NCI-H2196 treated with DMSO at 0.1 percent for 48 hours (cell line): ENCODE measurements at regions not wholly inside any gene's neighbourhood (a gene's known extent, or its start where the extent isn't known, plus 50 kb on each side); places are given as distances from the start of the nearest gene placed in this dataset.
"Not testable (repeated sequence)": the region's sequence is repeated elsewhere in the genome, so short reads cannot be mapped to it uniquely, and the experiment has no call there.

Experiments
- DNase-seq: peaks from one replicate; lab custom pipeline; 2025; ENCODE audit not compliant: unreplicated experiment; lab: John Stamatoyannopoulos, UW

DNA sequence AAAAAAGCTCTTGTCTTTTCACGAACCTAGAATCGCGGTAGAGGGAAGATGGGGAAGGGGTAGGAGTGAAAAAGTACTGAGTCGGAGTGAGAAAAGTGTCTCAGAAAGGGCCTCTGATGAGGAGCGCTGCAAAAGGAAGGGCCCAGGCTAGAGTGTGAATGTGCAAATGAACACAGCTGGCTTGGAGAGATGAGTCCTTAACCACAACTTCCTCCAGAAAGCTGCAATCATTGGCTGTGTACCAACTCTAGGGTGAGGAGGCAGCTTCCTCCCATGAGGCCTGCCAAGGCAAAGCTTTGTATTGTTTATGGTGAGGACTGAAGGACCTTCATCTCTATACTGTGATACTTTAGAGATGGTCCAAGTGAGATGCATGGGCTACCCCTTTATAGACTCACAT lies 566.9 kb upstream of the ANO5 start:
- DNase-seq, result no peak

GRCh38 chr11:21628641-21629040 lies 564.2 kb upstream of the ANO5 start:
- no peak for DNase-seq

DNA sequence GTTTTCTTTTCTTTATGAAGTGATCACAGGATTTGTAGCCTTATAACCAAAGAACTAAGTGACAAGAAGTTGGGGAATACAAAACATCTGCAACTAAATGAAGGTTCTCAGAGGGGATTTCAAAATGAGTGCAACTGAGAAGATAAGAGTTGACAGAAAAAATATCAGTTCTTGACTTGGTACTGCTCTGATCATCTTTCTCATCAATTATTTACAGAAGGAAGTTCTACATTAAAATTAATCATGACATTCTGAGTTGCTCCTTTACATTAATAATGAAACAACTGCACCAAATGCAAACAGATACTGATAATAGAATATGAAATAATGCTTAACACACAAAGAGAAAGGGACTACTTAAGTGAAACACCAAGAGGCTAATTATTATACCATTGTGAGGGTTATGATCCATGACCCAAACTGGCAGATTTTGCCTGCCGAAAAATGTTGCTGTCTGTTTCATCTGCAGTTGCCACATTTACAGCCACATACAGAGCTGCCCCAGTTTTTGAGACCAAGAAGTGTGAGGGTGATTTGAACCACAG lies 561.9 kb upstream of the ANO5 start:
- DNase-seq, result no peak

GRCh38 chr11:21631991-21632390 lies 560.9 kb upstream of the ANO5 start:
- no peak for DNase-seq

DNA sequence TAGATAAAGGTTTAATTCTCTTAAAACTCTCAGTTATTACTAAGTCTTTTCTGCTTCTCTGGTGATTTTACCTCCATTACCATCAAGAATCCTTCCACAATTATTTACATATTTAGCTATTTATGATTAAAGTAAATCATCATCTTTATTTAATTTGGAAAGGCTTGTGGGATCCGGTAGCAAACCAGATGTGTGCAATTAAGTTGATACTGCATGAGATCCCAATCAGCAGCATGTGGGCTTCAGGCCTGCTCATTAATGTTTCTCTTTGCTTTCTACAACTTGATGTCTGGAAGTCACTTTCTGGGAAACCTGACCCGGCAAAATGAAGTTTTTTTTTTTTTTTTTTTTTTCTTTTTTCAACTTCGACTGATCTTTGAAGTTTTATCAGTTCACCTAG lies 558.4 kb upstream of the ANO5 start:
- DNase-seq, result no peak

DNA sequence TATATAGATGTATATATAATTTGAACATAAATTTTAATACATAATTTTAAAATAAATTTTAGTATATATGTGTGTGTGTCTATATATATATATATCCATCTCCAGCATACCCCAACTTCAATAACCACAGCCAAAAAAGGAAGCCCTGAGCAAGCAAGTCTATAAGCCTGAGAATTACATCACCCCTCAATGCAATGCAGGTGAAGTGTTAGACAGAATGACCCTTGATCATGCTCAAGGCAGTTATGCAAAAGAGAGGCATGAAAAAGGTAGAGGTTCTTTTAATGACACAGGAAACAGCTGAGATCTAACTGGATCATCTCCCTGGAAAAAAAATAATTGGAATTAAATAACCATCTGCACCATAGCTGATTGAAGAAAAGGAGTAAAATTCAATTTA lies 557.9 kb upstream of the ANO5 start:
- DNase-seq, result no peak

DNA sequence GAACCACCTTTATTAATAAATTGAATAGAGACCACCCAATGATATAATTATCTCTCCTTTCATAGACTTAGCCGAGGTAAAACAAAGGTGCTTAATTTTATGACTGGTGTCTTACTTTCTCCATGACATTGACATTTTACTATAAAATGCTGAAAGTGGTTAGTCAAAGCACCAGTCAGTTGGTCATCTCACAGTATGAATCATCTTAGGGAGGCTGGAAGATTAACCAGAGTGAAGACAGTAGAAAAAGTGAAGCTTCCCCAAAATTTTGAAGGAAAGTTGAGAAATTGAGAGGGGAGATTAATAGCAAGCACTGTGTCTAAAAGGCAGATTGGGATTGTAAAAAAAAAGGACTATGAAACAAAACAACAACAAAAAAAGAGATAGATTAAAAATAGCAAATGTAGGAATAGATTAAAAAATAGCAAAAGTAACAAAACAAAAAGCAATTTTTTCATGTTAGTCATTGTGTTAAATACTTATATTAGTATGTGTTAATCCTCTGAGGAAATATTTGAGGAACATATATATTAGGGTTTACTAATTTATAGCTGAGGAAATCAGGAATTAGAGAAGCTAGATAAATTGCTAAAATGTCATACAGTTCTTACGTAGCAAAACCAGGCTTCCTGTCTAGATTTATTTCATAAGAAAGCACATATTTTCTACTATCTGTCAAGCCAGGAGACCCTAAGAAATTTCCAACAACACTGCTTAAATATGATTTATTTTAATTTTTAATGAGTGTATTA lies 557.3 kb upstream of the ANO5 start:
- no peak for DNase-seq

- DNase-seq, result no peak
Measured at GRCh38 chr11:21636561-21636960, 556.3 kb upstream of the ANO5 start.

- no peak for DNase-seq
Measured at GRCh38 chr11:21640491-21640890, 552.4 kb upstream of the ANO5 start.

DNA sequence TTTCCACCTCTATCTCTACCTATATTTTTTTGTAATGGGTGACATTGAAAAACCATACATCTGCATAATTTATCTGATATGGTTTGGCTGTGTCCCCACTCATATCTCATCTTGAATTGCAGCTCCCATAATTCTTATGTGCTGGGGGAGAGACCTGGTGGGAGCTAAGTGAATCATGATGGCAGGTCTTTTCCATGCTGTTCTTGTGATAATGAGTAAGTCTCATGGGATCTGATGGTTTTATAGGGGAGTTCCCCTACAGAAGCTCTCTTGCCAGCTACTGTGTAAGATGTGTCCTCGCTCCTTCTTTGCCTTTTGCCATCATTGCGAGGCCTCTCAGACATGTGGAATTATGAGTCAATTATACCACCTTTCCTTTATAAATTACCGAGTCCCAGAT lies 551.0 kb upstream of the ANO5 start:
- DNase-seq, result no peak

GRCh38 chr11:21646351-21646750 lies 546.5 kb upstream of the ANO5 start:
- no peak for DNase-seq

GRCh38 chr11:21650961-21651360 lies 541.9 kb upstream of the ANO5 start:
- no peak for DNase-seq

DNA sequence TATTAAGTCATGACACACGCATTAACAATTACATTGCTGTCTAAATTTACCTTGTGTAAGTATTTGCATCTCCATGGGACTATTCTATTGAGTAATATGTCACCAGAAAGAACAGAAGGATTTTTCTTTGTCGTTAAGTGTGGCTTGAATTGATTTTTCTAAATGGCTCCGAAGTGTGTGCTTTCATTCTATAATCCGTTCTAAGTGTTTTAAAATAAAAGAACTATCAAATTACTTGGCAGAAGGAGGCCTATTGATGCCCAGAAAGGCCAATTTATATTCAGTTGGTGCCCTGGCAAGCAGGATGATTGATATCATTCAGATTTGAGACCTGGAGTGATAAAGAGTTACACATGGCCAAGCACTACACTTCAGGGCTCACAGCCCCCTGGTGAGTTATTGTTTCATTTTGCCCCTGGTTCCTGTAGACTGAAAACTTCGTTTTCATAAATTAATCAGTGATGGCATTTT lies 538.9 kb upstream of the ANO5 start:
- no peak for DNase-seq

- DNase-seq, result no peak
Measured at GRCh38 chr11:21656065-21656464, 536.8 kb upstream of the ANO5 start.

- DNase-seq, result no peak
Measured at GRCh38 chr11:21658654-21659193, 534.2 kb upstream of the ANO5 start.

DNA sequence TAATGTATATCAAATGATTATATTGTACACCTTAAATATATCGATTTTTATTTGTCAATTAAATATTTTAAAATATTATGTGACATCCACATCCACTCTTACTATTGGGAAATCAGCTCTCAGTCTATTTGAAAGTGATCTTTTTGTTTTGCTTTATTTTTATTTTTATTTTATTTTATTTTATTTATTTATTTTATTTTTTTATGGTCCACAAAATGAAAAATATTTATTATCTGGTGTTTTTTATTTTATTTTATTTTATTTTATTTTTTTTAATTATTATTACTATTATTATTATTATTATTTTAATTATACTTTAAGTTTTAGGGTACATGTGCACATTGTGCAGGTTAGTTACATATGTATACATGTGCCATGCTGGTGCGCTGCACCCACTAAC lies 533.5 kb upstream of the ANO5 start:
- DNase-seq, result not testable (repeated sequence)

- DNase-seq, result no peak
Measured at GRCh38 chr11:21659961-21660360, 532.9 kb upstream of the ANO5 start.

DNA sequence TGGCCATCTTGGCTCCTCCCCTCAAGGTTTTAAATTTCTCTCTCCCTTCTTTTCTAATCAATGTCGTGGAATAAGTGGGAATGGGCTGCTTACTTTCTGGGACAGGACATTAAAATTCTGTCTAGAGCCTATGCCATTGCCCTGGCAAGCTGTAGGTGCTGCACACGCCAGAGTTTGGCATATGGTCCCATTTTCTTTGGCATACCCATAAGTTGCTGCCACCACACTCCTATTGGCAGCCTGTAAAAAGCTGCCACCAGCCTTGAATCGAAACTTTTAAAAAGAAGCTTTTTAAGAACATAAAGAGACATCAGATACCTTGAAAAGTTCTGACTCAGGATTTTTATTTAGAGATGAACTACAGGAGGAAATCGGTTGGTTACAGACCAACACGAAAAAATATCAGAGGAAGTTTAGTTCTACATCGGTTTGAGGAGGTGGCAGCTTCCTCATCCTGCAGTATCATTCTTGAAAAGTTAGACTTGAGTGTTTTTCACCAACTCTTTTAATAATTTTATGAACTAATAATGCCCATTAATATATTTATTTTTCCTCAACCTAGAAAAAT lies 517.8 kb upstream of the ANO5 start:
- no peak for DNase-seq

DNA sequence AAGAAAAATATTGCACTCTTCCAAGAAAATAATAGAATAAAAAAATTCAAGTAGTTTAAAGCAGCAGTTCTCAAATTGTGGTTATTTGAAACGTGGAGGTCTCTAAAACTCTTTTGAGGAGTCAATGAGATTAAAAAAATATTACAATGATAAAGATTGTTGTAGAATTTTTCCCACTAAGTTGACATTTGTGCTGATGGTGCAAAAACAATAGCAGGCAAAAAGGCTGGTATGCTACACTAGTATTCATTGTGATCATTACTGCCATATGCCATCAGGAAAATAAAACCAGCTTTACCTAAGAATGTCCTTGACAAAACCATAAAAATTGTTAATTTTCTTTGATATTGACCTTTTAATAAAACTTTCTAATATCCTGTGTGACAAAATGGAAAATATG lies 505.2 kb upstream of the ANO5 start:
- DNase-seq, result no peak

GRCh38 chr11:21704539-21704938 lies 488.3 kb upstream of the ANO5 start:
- DNase-seq, result no peak

DNA sequence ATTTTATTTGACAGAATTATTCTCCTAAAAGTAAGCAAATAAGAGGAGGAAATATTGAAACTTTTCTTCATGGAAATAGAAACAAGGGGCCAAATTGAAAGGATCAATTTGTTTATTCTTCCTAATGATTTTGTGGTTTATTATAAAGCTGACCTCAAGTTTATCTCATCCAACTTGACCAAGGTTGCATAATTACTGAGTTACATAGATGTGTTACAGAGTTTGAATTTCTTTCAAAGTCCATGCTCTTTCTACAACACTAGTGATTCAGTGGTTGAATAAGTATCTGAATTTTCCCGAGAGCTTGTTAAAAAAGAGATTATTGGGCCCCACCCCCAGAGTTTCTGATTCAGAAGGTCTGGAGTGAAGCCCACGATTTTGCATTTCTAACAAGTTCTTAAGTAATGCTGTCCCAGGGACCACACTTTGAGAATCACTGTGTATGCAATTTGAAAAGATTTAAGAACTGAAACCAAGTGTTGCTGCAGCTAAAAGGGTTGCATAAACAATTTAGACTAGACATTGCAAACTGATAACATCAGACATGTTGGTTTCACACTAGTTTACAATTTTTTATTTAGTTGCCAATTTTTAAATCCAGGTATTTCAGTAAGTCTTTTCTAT lies 485.7 kb upstream of the ANO5 start:
- DNase-seq, result no peak

- DNase-seq, result no peak
Measured at GRCh38 chr11:21710809-21711208, 482.1 kb upstream of the ANO5 start.
